Vagina (tissue), 2 donors: ENCODE measurements at regions not wholly inside any gene's neighbourhood (a gene's known extent, or its start where the extent isn't known, plus 50 kb on each side); places are given as distances from the start of the nearest gene placed in this dataset.

Source experiments
- DNase-seq, 2 donors: peaks; one replicate each; pipeline ENCODE4 v3.0.0-alpha.2; 2017; ENCODE audit errors: extremely low spot score in 2 of 2
- H3K27ac ChIP-seq: fragments of 200-600 bp; sonication (generic); one replicate; pipeline ENCODE4 v1.5.1; 2019
- H3K27me3 ChIP-seq: fragments of 200-600 bp; sonication (generic); one replicate; pipeline ENCODE4 v1.5.1; 2019
- H3K36me3 ChIP-seq, 2 donors: fragments of 200-600 bp; sonication (generic); one replicate each; pipeline ENCODE4 v1.5.1; 2017 to 2019
- H3K4me1 ChIP-seq: fragments of 200-600 bp; sonication (generic); one replicate; pipeline ENCODE4 v1.5.1; 2019
- H3K4me3 ChIP-seq, 2 donors: fragments of 200-600 bp; sonication (generic); 1 replicate in 1 of 2; 2 replicates in 1 of 2; pipeline ENCODE4 v1.5.1; 2016 to 2019
- H3K9me3 ChIP-seq: fragments of 200-600 bp; sonication (generic); one replicate; pipeline ENCODE4 v1.5.1; 2019
- POLR2A ChIP-seq, 2 donors: fragments of 450-650 bp; IDR thresholded peaks; one replicate each; pipeline ENCODE4 v1.6.1; 2017; ENCODE audit warnings: antibody characterized with exemption in 2 of 2, mild to moderate bottlenecking in 2 of 2, moderate library complexity in 2 of 2
- POLR2AphosphoS5 ChIP-seq, 2 donors: sonication (generic); formaldehyde crosslinking; IDR thresholded peaks; one replicate each; pipeline ENCODE4 v1.9.0; 2017; ENCODE audit warnings: antibody characterized with exemption in 2 of 2, mild to moderate bottlenecking in 2 of 2, low read depth in 1 of 2; ENCODE audit not compliant: insufficient read depth in 1 of 2
- intact Hi-C: fragments of 100-400 bp; cut with DNase I; formaldehyde crosslinking; loops from one replicate; pipeline ENCODE4 v1.15.1; 2023
- TF ChIP-seq, protein P1 (sequence below), 3 experiments: fragments of 450-650 bp in 2 of 3; fragments of 200-600 bp in 1 of 3; sonication (generic) in 1 of 3; IDR thresholded peaks; one replicate each; pipeline ENCODE4 v1.5.1; 2017 to 2019; ENCODE audit warnings: antibody characterized with exemption in 3 of 3, mild to moderate bottlenecking in 2 of 3, moderate library complexity in 2 of 3

DNA sequence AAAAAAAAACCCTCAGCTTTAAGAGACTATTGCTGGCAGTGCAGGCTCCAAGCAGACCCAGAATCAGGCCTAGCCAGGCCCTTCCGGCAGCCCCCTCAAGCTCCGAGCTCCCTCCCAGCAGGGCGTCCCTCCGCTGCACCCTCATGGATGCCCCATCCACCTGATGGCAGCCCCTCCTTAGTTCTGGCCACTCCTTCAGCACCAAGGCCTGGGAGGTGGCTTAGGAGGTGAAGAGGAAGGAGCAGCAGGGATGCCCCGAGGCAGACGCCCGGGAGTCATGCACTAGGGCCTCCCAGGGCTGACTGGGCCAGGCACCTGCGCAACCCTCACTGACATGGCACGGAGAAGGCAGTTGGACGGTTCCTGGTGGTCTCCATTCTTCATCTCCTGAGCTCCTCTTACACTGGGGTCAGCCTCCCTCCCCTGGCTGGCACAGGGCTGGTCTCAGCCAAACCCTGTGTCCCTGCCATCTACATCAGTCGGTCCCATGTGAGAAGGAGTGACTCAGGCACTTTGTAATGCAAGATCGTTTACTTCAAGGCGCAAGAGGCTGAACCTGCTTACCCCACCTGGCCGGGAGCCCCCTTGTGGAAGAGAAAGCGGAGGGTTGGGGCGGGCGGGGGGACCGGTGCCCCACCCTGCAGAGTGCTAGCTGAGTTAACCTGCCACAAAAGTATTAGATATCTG is 53.5 kb upstream of the ID2 start:
- intact Hi-C loops: no loop called here
- Histone ChIP-seq H3K36me3 (no peaks in the 10 kb centered on the region), H3K27ac (no peak overlapping the region), H3K9me3 (no peaks in the 10 kb centered on the region), H3K4me1 (no peaks in the 10 kb centered on the region), H3K27me3 (no peaks in the 10 kb centered on the region), H3K4me3 (no peak overlapping the region)
- TF ChIP-seq POLR2AphosphoS5 (IDR thresholded peaks at IDR 0.05; ENCODE audit: insufficient read depth in 1 of 2, low read depth in 1 of 2) (no peak), POLR2A (IDR thresholded peaks at IDR 0.05) (no peak)
- TF ChIP-seq, protein P1, sequence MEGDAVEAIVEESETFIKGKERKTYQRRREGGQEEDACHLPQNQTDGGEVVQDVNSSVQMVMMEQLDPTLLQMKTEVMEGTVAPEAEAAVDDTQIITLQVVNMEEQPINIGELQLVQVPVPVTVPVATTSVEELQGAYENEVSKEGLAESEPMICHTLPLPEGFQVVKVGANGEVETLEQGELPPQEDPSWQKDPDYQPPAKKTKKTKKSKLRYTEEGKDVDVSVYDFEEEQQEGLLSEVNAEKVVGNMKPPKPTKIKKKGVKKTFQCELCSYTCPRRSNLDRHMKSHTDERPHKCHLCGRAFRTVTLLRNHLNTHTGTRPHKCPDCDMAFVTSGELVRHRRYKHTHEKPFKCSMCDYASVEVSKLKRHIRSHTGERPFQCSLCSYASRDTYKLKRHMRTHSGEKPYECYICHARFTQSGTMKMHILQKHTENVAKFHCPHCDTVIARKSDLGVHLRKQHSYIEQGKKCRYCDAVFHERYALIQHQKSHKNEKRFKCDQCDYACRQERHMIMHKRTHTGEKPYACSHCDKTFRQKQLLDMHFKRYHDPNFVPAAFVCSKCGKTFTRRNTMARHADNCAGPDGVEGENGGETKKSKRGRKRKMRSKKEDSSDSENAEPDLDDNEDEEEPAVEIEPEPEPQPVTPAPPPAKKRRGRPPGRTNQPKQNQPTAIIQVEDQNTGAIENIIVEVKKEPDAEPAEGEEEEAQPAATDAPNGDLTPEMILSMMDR (IDR thresholded peaks at IDR 0.05): no peak
- no peak for DNase-seq

DNA sequence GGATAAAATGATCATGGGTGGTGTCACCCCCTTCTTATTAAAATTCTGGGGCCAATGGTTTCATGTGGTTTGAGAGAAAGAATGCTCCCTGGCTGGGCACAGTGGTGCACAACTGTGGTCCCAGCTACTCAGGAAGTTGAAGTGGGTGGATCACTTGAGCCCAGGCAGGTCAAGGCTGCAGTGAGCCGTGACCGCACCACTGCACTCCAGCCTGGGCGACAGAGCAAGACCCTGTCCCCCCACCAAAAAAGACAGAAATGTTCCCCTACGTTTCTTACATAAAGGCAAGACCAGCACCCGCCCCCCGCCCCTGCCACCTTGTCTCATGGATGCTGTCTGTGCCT is 53.0 kb upstream of the ID2 start:
- no peak overlapping the region for H3K4me3 ChIP-seq
- intact Hi-C loops: no loop called here
- no peak overlapping the region for H3K27ac ChIP-seq
- DNase-seq: no peak
- H3K36me3 ChIP-seq: no peaks in the 10 kb centered on the region
- TF ChIP-seq POLR2AphosphoS5 (IDR thresholded peaks at IDR 0.05; ENCODE audit: insufficient read depth in 1 of 2, low read depth in 1 of 2) (no peak), POLR2A (IDR thresholded peaks at IDR 0.05) (no peak)
- TF ChIP-seq, protein P1 (IDR thresholded peaks at IDR 0.05): no peak
- H3K4me1 ChIP-seq: no peaks in the 10 kb centered on the region
- H3K9me3 ChIP-seq: no peaks in the 10 kb centered on the region
- no peaks in the 10 kb centered on the region for H3K27me3 ChIP-seq

DNA sequence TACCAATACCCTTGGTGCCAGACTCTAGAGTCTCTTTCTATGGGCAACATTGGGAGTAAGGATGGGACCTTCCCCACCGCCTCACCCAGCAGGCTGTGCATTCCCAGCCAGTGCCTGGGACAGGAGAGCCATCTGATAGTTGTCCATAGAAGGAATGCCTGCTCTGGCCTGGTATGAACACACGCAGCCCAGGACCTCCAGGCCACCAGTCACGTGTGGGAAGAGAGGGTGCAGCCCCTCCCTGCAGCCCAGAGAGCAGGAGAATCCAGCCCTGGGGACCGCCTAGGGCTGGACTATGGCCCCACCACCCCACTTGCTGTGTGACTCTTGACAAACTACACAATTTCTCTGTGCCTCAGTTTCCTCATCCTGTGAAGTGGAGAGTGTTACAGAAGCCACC is 52.5 kb upstream of the ID2 start:
- Histone ChIP-seq H3K27me3 (no peaks in the 10 kb centered on the region), H3K4me1 (no peaks in the 10 kb centered on the region), H3K4me3 (no peak overlapping the region), H3K36me3 (no peaks in the 10 kb centered on the region), H3K27ac (no peak overlapping the region), H3K9me3 (no peaks in the 10 kb centered on the region)
- TF ChIP-seq POLR2AphosphoS5 (IDR thresholded peaks at IDR 0.05; ENCODE audit: insufficient read depth in 1 of 2, low read depth in 1 of 2) (no peak), POLR2A (IDR thresholded peaks at IDR 0.05) (no peak)
- TF ChIP-seq, protein P1 (IDR thresholded peaks at IDR 0.05): no peak
- no peak for DNase-seq
- intact Hi-C loops: no loop called here

DNA sequence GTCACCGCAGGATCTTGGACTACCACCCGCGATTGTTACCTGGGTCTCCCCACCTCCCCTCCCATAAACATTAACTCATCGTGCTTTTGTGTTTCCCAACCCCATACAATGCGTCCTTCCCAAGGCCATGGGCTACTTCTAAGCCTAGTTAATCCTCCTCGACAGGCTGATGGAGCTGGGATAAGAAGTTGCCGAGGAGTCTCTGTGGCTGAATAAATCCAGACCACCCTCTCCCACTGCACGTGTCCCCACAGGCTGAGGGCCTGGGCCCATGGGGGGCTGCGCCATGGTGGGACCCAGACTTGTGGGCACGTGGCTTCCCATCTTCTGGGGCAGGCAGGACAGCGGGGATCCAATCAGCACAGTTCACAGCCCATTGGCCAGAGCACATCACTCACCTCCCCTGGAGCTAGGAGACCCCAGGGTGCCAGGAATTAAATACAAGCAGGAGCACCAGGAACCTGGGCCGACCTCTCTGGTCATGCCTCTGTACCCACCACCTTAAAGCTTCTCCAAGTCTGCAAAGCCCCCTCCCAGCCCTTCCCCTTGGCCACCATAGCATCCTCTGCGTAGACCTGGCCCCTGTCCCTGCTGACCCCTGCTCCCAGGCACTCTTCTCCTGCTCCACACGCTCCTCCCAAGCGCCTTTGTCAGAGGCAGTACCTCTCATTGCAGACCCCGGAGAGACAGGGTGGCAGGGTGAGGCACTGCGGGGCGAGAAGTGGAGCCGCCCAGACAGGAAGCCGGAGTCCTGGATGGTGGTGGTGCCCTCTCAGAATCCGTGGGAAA is 51.0 kb upstream of the ID2 start:
- DNase-seq: no peak
- H3K27me3 ChIP-seq: no peaks in the 10 kb centered on the region
- H3K9me3 ChIP-seq: no peaks in the 10 kb centered on the region
- intact Hi-C loops: no loop called here
- H3K4me1 ChIP-seq: peaks cover under 1% of the 10 kb centered on the region
- no peak overlapping the region for H3K4me3 ChIP-seq
- TF ChIP-seq, protein P1 (IDR thresholded peaks at IDR 0.05): no peak
- TF ChIP-seq POLR2A (IDR thresholded peaks at IDR 0.05) (no peak), POLR2AphosphoS5 (IDR thresholded peaks at IDR 0.05; ENCODE audit: insufficient read depth in 1 of 2, low read depth in 1 of 2) (no peak)
- H3K27ac ChIP-seq: no peak overlapping the region
- no peaks in the 10 kb centered on the region for H3K36me3 ChIP-seq

DNA sequence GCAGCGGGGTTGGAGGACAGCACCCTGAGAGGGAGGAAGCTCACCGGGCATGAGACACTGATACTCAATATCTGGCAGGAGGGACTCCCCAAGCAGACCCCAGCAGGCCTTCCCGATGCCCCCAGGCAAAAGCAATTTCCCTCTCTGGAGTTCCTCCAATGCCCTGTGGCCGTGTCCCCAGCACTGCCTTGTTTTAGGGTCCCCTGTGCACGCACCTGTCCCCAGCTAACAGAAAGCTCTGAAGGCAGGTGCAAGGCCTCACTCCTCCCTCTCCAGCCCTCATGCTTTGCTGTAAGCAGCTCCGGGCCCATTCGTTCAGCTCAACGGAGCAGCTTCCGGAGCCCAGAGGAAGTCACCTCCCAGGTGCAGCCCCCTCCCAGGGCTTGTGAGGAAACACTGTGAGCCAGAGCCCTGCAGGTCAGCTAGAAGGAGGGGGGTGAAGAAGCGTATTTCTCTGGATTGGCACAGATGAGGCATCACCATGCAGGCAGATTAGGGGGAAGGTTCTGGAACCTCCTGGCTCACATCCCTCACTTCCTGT is 50.3 kb upstream of the ID2 start:
- Histone ChIP-seq H3K27me3 (no peaks in the 10 kb centered on the region), H3K9me3 (no peaks in the 10 kb centered on the region), H3K4me3 (no peak overlapping the region), H3K27ac (no peak overlapping the region), H3K4me1 (peaks cover 7% of the 10 kb centered on the region), H3K36me3 (no peaks in the 10 kb centered on the region)
- no peak for DNase-seq
- no peak for TF ChIP-seq POLR2A (IDR thresholded peaks at IDR 0.05)
- no peak for TF ChIP-seq POLR2AphosphoS5 (IDR thresholded peaks at IDR 0.05; ENCODE audit: insufficient read depth in 1 of 2, low read depth in 1 of 2)
- TF ChIP-seq, protein P1 (IDR thresholded peaks at IDR 0.05): no peak
- intact Hi-C loops: no loop called here
